Chondrocyte (in vitro differentiated cells): ENCODE measurements at regions not wholly inside any gene's neighbourhood (a gene's known extent, or its start where the extent isn't known, plus 50 kb on each side); places are given as distances from the start of the nearest gene placed in this dataset.

Experiments used
- DNase-seq: peaks from one replicate; pipeline ENCODE4 v3.0.0; 2021; ENCODE audit warnings: mixed read lengths, low spot score
- H3K27ac Mint-ChIP-seq: one replicate; pipeline ENCODE4 v1.8.0; 2021; ENCODE audit warnings: mild to moderate bottlenecking, moderate library complexity, mixed read lengths; ENCODE audit not compliant: unreplicated experiment
- H3K27me3 Mint-ChIP-seq: 2 replicates; pipeline ENCODE4 v1.8.0; 2021; ENCODE audit warnings: low read depth, mixed read lengths
- H3K36me3 Mint-ChIP-seq: 2 replicates; pipeline ENCODE4 v1.8.0; 2021; ENCODE audit warnings: low read depth, mixed read lengths
- H3K4me1 Mint-ChIP-seq: 2 replicates; pipeline ENCODE4 v1.8.0; 2021; ENCODE audit warnings: low read depth, mild to moderate bottlenecking, mixed read lengths
- H3K4me3 Mint-ChIP-seq: one replicate; pipeline ENCODE4 v1.8.0; 2021; ENCODE audit warnings: mild to moderate bottlenecking, moderate library complexity, mixed read lengths; ENCODE audit not compliant: unreplicated experiment
- H3K9me3 Mint-ChIP-seq: 2 replicates; pipeline ENCODE4 v1.8.0; 2021; ENCODE audit warnings: low read depth, mixed read lengths
- CTCF ChIP-seq: fragments of 200-600 bp; sonication (generic); IDR thresholded peaks from 2 replicates; pipeline ENCODE4 v1.5.0; 2021; ENCODE audit warnings: antibody characterized with exemption, mild to moderate bottlenecking, moderate library complexity

- Mint-ChIP-seq H3K27ac (no peak overlapping the region), H3K9me3 (no peaks in the 10 kb centered on the region), H3K36me3 (no peaks in the 10 kb centered on the region), H3K4me1 (peaks cover 7% of the 10 kb centered on the region), H3K4me3 (no peak overlapping the region), H3K27me3 (peaks cover 2% of the 10 kb centered on the region)
- no peak for TF ChIP-seq CTCF
- no peak for DNase-seq
Observed at GRCh38 chr2:8438996-8439395, 242.9 kb upstream of the ID2 start.

GRCh38 chr2:8440029-8440778 lies 241.7 kb upstream of the ID2 start:
- Mint-ChIP-seq H3K9me3 (no peaks in the 10 kb centered on the region), H3K36me3 (no peaks in the 10 kb centered on the region), H3K27me3 (peaks cover 5% of the 10 kb centered on the region), H3K4me1 (peaks cover 7% of the 10 kb centered on the region), H3K4me3 (no peak overlapping the region), H3K27ac (no peak overlapping the region)
- no peak for TF ChIP-seq CTCF
- DNase-seq: no peak

- H3K4me3 Mint-ChIP-seq: no peak overlapping the region
- no peak for DNase-seq
- no peak for TF ChIP-seq CTCF
- no peaks in the 10 kb centered on the region for H3K36me3 Mint-ChIP-seq
- no peaks in the 10 kb centered on the region for H3K9me3 Mint-ChIP-seq
- peaks cover 7% of the 10 kb centered on the region for H3K4me1 Mint-ChIP-seq
- peaks cover 5% of the 10 kb centered on the region for H3K27me3 Mint-ChIP-seq
- H3K27ac Mint-ChIP-seq: no peak overlapping the region
Observed at GRCh38 chr2:8441371-8441770, 240.5 kb upstream of the ID2 start.

- no peak overlapping the region for H3K4me3 Mint-ChIP-seq
- no peaks in the 10 kb centered on the region for H3K9me3 Mint-ChIP-seq
- no peak overlapping the region for H3K27ac Mint-ChIP-seq
- H3K27me3 Mint-ChIP-seq: peaks cover 5% of the 10 kb centered on the region
- peaks cover 8% of the 10 kb centered on the region for H3K4me1 Mint-ChIP-seq
- no peak for TF ChIP-seq CTCF
- H3K36me3 Mint-ChIP-seq: no peaks in the 10 kb centered on the region
- no peak for DNase-seq
Observed at GRCh38 chr2:8441986-8442385, 239.9 kb upstream of the ID2 start.

- H3K9me3 Mint-ChIP-seq: no peaks in the 10 kb centered on the region
- H3K36me3 Mint-ChIP-seq: no peaks in the 10 kb centered on the region
- peaks cover 3% of the 10 kb centered on the region for H3K4me1 Mint-ChIP-seq
- TF ChIP-seq CTCF: no peak
- H3K4me3 Mint-ChIP-seq: no peak overlapping the region
- peaks cover 5% of the 10 kb centered on the region for H3K27me3 Mint-ChIP-seq
- DNase-seq: no peak
- H3K27ac Mint-ChIP-seq: no peak overlapping the region
Observed at GRCh38 chr2:8442833-8443486, 238.9 kb upstream of the ID2 start.
